Panc1 (cell line): ENCODE measurements at regions not wholly inside any gene's neighbourhood (a gene's known extent, or its start where the extent isn't known, plus 50 kb on each side); places are given as distances from the start of the nearest gene placed in this dataset.

Experiments
- CTCF ChIP-seq: fragments of 450-650 bp; IDR thresholded peaks from 2 replicates; pipeline ENCODE4 v1.5.1; 2017; ENCODE audit warnings: mild to moderate bottlenecking
- POLR2AphosphoS5 ChIP-seq: IDR thresholded peaks from 2 replicates; pipeline ENCODE4 v1.6.1; 2012; ENCODE audit warnings: mild to moderate bottlenecking, low read depth, low read length, moderate library complexity

- TF ChIP-seq POLR2AphosphoS5 (no peak), CTCF (no peak)
Measured at GRCh38 chr13:83547043-83547442, 335.2 kb downstream of the SLITRK1 start.
